ENCODE measurements at regions not wholly inside any gene's neighbourhood (a gene's known extent, or its start where the extent isn't known, plus 50 kb on each side); places are given as distances from the start of the nearest gene placed in this dataset.

- TF ChIP-seq SIN3A (IDR thresholded peaks at IDR 0.05; ENCODE audit: low read depth) (no peak), REST (IDR thresholded peaks at IDR 0.05; ENCODE audit: low read depth) (no peak), EZH2phosphoT487 (IDR thresholded peaks at IDR 0.05; ENCODE audit: borderline replicate concordance) (no peak), CBX3 (IDR thresholded peaks at IDR 0.05; ENCODE audit: low read depth) (no peak), RAD21 (IDR thresholded peaks at IDR 0.05; ENCODE audit: low read depth) (no peak), SRF (IDR thresholded peaks at IDR 0.05; ENCODE audit: low read depth) (no peak), CTCF (IDR thresholded peaks at IDR 0.05 in 2 of 3, conservative IDR thresholded peaks at IDR 0.05 in 1 of 3; ENCODE audit: borderline replicate concordance in 1 of 3, insufficient read depth in 1 of 3, low read depth in 2 of 3, low read length in 2 of 3) (no peak), ZBTB33 (IDR thresholded peaks at IDR 0.05; ENCODE audit: extremely low read depth, insufficient replicate concordance, low read length) (no peak), YY1 (IDR thresholded peaks at IDR 0.05; ENCODE audit: extremely low read depth, insufficient replicate concordance, low read depth, low read length) (no peak), ELF1 (IDR thresholded peaks at IDR 0.05; ENCODE audit: borderline replicate concordance, low read depth) (no peak)
- intact Hi-C loops (cut with micrococcal nuclease), result no loop called here
- Histone ChIP-seq H3K27me3 (ENCODE audit: insufficient read depth, low read length) (no peaks in the 10 kb centered on the region), H3K36me3 (ENCODE audit: control insufficient read depth in 1 of 2, insufficient read depth in 2 of 2, low read length in 2 of 2) (no peaks in the 10 kb centered on the region), H3K79me2 (ENCODE audit: insufficient read depth, low read length) (no peaks in the 10 kb centered on the region), H3K9ac (ENCODE audit: low read length) (no peak overlapping the region), H3K4me1 (ENCODE audit: control insufficient read depth in 1 of 2, insufficient read depth in 2 of 2, low read length in 2 of 2) (no peaks in the 10 kb centered on the region), H3K4me2 (ENCODE audit: low read length) (no peak overlapping the region), H3K9me3 (ENCODE audit: control insufficient read depth in 1 of 2, insufficient read depth in 1 of 2, low read depth in 1 of 2, low read length in 2 of 2) (no peaks in the 10 kb centered on the region), H2AFZ (ENCODE audit: low read depth, low read length, poor library complexity, severe bottlenecking) (no peak overlapping the region), H3K9me2 (ENCODE audit: insufficient read depth) (no peaks in the 10 kb centered on the region), H4K20me1 (ENCODE audit: insufficient read depth) (no peaks in the 10 kb centered on the region), H3K27ac (ENCODE audit: low read depth, low read length) (no peak overlapping the region), H3K4me3 (replicated peaks in 1 of 2; ENCODE audit: low read depth in 1 of 2, low read length in 2 of 2) (no peak overlapping the region)
- BruUV-seq (replicated peaks), result no TSS peak
- POLR2A ChIA-PET, result no interaction called here
- RAD21 ChIA-PET (ENCODE audit: low non-redundant PET in 1 of 2, low total read pairs in 2 of 2, uncharacterized antibody in 2 of 2, unreplicated experiment in 2 of 2), result no interaction called here
- DNase-seq (ENCODE audit: low read depth, low spot score) (no peak), ATAC-seq (no peak)
- CTCF ChIA-PET, result no interaction called here
Measured at GRCh38 chr4:97013711-97014110, 1129.6 kb downstream of the STPG2 start.
